SW 1271 (cell line): ENCODE measurements at regions not wholly inside any gene's neighbourhood (a gene's known extent, or its start where the extent isn't known, plus 50 kb on each side); places are given as distances from the start of the nearest gene placed in this dataset.

Experiments used
- DNase-seq, 2 experiments: peaks; one replicate each; lab custom pipeline; 2025; lab: John Stamatoyannopoulos, UW

GRCh38 chr2:204108781-204109295, 172.3 kb downstream of the ICOS start:
- no peak for DNase-seq

GRCh38 chr2:204109681-204110080, 173.1 kb downstream of the ICOS start:
- no peak for DNase-seq

GRCh38 chr2:204110338-204110741, 173.8 kb downstream of the ICOS start:
- DNase-seq: no peak

- DNase-seq: no peak
These were observed 174.4 kb downstream of the ICOS start for GRCh38 chr2:204110751-204111516.

- DNase-seq: no peak
These were observed 175.7 kb downstream of the ICOS start for GRCh38 chr2:204112084-204112770.

GRCh38 chr2:204114295-204115136, 178.0 kb downstream of the ICOS start:
- DNase-seq: no peak

GRCh38 chr2:204115137-204116056, 178.8 kb downstream of the ICOS start:
- no peak for DNase-seq

- no peak for DNase-seq
These were observed 179.7 kb downstream of the ICOS start for GRCh38 chr2:204116159-204116792.

- DNase-seq: no peak
These were observed 185.9 kb downstream of the ICOS start for GRCh38 chr2:204122425-204122824.

- DNase-seq: no peak
These were observed 187.7 kb downstream of the ICOS start for GRCh38 chr2:204124140-204124750.

- no peak for DNase-seq
These were observed 190.1 kb downstream of the ICOS start for GRCh38 chr2:204126705-204127104.

GRCh38 chr2:204127238-204127637, 190.7 kb downstream of the ICOS start:
- no peak for DNase-seq

GRCh38 chr2:204129591-204130294, 193.2 kb downstream of the ICOS start:
- no peak for DNase-seq

GRCh38 chr2:204131621-204132020, 195.1 kb downstream of the ICOS start:
- DNase-seq: no peak

GRCh38 chr2:204133476-204133875, 196.9 kb downstream of the ICOS start:
- DNase-seq: no peak

- no peak for DNase-seq
These were observed 197.9 kb downstream of the ICOS start for GRCh38 chr2:204134421-204134820.

- DNase-seq: no peak
These were observed 199.2 kb downstream of the ICOS start for GRCh38 chr2:204135752-204136151.

GRCh38 chr2:204138206-204138605, 201.6 kb downstream of the ICOS start:
- no peak for DNase-seq

GRCh38 chr2:204140246-204140645, 203.7 kb downstream of the ICOS start:
- DNase-seq: no peak
